ENCODE measurements at regions not wholly inside any gene's neighbourhood (a gene's known extent, or its start where the extent isn't known, plus 50 kb on each side); places are given as distances from the start of the nearest gene placed in this dataset.

- no peak for DNase-seq
- Mint-ChIP-seq H3K27me3 (ENCODE audit: low read depth, poor library complexity) (peaks cover 11% of the 10 kb centered on the region), H3K9me3 (peaks cover 4% of the 10 kb centered on the region), H3K4me3 (no peak overlapping the region), H3K4me1 (peaks cover 17% of the 10 kb centered on the region), H3K36me3 (ENCODE audit: low read depth) (no peaks in the 10 kb centered on the region), H3K27ac (no peak overlapping the region)
- TF ChIP-seq, protein P1, sequence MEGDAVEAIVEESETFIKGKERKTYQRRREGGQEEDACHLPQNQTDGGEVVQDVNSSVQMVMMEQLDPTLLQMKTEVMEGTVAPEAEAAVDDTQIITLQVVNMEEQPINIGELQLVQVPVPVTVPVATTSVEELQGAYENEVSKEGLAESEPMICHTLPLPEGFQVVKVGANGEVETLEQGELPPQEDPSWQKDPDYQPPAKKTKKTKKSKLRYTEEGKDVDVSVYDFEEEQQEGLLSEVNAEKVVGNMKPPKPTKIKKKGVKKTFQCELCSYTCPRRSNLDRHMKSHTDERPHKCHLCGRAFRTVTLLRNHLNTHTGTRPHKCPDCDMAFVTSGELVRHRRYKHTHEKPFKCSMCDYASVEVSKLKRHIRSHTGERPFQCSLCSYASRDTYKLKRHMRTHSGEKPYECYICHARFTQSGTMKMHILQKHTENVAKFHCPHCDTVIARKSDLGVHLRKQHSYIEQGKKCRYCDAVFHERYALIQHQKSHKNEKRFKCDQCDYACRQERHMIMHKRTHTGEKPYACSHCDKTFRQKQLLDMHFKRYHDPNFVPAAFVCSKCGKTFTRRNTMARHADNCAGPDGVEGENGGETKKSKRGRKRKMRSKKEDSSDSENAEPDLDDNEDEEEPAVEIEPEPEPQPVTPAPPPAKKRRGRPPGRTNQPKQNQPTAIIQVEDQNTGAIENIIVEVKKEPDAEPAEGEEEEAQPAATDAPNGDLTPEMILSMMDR (IDR thresholded peaks at IDR 0.05), result no peak
Measured at GRCh38 chr19:30086220-30086619, 144.2 kb downstream of the URI1 start.

GRCh38 chr19:30086916-30087315 lies 144.9 kb downstream of the URI1 start:
- Mint-ChIP-seq H3K4me1 (peaks cover 17% of the 10 kb centered on the region), H3K9me3 (no peaks in the 10 kb centered on the region)

GRCh38 chr19:30087381-30088138 lies 145.5 kb downstream of the URI1 start:
- no peaks in the 10 kb centered on the region for H3K36me3 Mint-ChIP-seq (ENCODE audit: low read depth)
- TF ChIP-seq, protein P1 (IDR thresholded peaks at IDR 0.05), result no peak
- no peak overlapping the region for H3K4me3 Mint-ChIP-seq
- no peaks in the 10 kb centered on the region for H3K9me3 Mint-ChIP-seq
- H3K27ac Mint-ChIP-seq, result no peak overlapping the region
- peaks cover 11% of the 10 kb centered on the region for H3K27me3 Mint-ChIP-seq (ENCODE audit: low read depth, poor library complexity)
- peaks cover 14% of the 10 kb centered on the region for H3K4me1 Mint-ChIP-seq
- no peak for DNase-seq

More at GRCh38 chr19:30086916-30087315, 144.9 kb downstream of the URI1 start:
- peaks cover 11% of the 10 kb centered on the region for H3K27me3 Mint-ChIP-seq (ENCODE audit: low read depth, poor library complexity)
- no peaks in the 10 kb centered on the region for H3K36me3 Mint-ChIP-seq (ENCODE audit: low read depth)
- TF ChIP-seq, protein P1 (IDR thresholded peaks at IDR 0.05), result no peak
- DNase-seq, result no peak
- no peak overlapping the region for H3K4me3 Mint-ChIP-seq
- H3K27ac Mint-ChIP-seq, result no peak overlapping the region

- H3K27ac Mint-ChIP-seq, result peak overlapping the region; percentile 36
- peaks cover 7% of the 10 kb centered on the region for H3K4me1 Mint-ChIP-seq
- no peaks in the 10 kb centered on the region for H3K9me3 Mint-ChIP-seq
- TF ChIP-seq, protein P1 (IDR thresholded peaks at IDR 0.05), result no peak
- H3K36me3 Mint-ChIP-seq (ENCODE audit: low read depth), result no peaks in the 10 kb centered on the region
- DNase-seq, result no peak
- H3K4me3 Mint-ChIP-seq, result no peak overlapping the region
- peaks cover 10% of the 10 kb centered on the region for H3K27me3 Mint-ChIP-seq (ENCODE audit: low read depth, poor library complexity)
Measured at GRCh38 chr19:30088567-30088966, 146.5 kb downstream of the URI1 start.

GRCh38 chr19:30089086-30089665 lies 147.1 kb downstream of the URI1 start:
- Mint-ChIP-seq H3K9me3 (no peaks in the 10 kb centered on the region), H3K36me3 (ENCODE audit: low read depth) (no peaks in the 10 kb centered on the region)

More at GRCh38 chr19:30089086-30089665, 147.1 kb downstream of the URI1 start:
- peaks cover under 1% of the 10 kb centered on the region for H3K4me1 Mint-ChIP-seq
- peaks cover 8% of the 10 kb centered on the region for H3K27me3 Mint-ChIP-seq (ENCODE audit: low read depth, poor library complexity)
- H3K27ac Mint-ChIP-seq, result no peak overlapping the region
- DNase-seq, result no peak
- H3K4me3 Mint-ChIP-seq, result no peak overlapping the region
- TF ChIP-seq, protein P1 (IDR thresholded peaks at IDR 0.05), result no peak
